AG04449 (cell line): ENCODE measurements at regions not wholly inside any gene's neighbourhood (a gene's known extent, or its start where the extent isn't known, plus 50 kb on each side); places are given as distances from the start of the nearest gene placed in this dataset.

Experiments used
- CTCF ChIA-PET: fragments of 350-600 bp; formaldehyde crosslinking; extraction: SDS; loops from one replicate; lab custom pipeline; 2021; ENCODE audit warnings: antibody characterized with exemption; lab: Yijun Ruan, JAX
- POLR2A ChIA-PET: fragments of 400-600, 350-600 bp; formaldehyde crosslinking; extraction: SDS; loops from one replicate; lab custom pipeline; 2020; ENCODE audit warnings: antibody characterized with exemption, inconsistent platforms; lab: Yijun Ruan, JAX
- DNase-seq: peaks from one replicate; pipeline ENCODE4 v3.0.0-alpha.2; 2010; ENCODE audit warnings: low read depth, low spot score
- H3K4me3 ChIP-seq: 2 replicates; pipeline ENCODE4 v1.5.1; 2011; ENCODE audit warnings: low read depth, mild to moderate bottlenecking, control low read depth, low read length
- CTCF ChIP-seq: IDR thresholded peaks from one replicate; pipeline ENCODE4 v1.5.1; 2011; ENCODE audit warnings: mild to moderate bottlenecking, moderate library complexity, low read length, control low read depth, inconsistent platforms; ENCODE audit not compliant: insufficient read depth; ENCODE audit errors: missing control alignments

GRCh38 chr3:167146911-167147310 lies 233.2 kb downstream of the ZBBX start:
- no peak for DNase-seq
- H3K4me3 ChIP-seq, result no peak overlapping the region
- ChIA-PET POLR2A (no interaction called here), CTCF (no interaction called here)
- no peak for TF ChIP-seq CTCF

GRCh38 chr3:167125612-167126407 lies 254.3 kb downstream of the ZBBX start:
- no peak for DNase-seq
- H3K4me3 ChIP-seq, result no peak overlapping the region
- no peak for TF ChIP-seq CTCF
- POLR2A ChIA-PET, result no interaction called here
- CTCF ChIA-PET, result no interaction called here

GRCh38 chr3:167120828-167121227 lies 259.3 kb downstream of the ZBBX start:
- ChIA-PET CTCF (no interaction called here), POLR2A (no interaction called here)
- TF ChIP-seq CTCF, result no peak
- H3K4me3 ChIP-seq, result no peak overlapping the region
- no peak for DNase-seq

DNA sequence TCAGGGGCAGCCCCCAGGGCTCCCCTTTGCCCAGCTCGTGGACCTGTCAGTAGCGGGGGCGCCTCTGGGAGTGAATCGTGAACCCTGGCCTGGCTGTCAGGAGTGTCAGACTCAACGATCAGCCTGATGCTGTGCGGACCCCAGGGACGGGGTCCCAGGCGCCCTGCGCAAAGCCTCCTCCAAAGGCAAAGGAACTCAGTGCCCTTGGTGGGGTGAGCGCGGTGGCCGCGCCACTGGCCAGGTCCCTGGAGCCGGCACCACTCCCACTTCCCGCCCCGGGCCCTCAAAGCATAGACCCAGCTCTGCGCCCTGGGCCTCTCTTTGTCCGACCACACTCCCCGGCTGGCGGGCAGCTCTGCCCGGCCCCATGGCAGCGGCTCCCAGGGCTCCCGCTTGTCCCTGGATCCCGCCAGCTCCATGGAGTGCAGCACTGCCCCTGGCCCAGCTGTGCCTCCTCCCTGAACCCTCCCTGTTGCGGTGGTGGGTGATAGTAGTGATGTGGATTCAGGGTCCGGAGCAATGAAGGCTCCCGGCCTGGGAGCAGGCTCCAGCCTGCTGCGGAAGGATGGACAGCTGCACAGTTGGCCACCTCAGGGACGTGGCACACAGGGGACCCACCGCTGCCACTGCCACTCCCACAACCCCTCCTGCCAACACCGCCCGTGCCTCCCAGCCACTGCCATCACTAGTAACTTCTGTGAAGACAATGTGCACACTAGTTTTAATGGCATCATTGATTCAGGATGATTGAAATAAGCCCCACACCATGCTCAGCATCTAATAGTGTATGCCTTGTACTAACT lies 263.8 kb downstream of the ZBBX start:
- no peak for DNase-seq
- ChIA-PET POLR2A (no interaction called here), CTCF (no interaction called here)

DNA sequence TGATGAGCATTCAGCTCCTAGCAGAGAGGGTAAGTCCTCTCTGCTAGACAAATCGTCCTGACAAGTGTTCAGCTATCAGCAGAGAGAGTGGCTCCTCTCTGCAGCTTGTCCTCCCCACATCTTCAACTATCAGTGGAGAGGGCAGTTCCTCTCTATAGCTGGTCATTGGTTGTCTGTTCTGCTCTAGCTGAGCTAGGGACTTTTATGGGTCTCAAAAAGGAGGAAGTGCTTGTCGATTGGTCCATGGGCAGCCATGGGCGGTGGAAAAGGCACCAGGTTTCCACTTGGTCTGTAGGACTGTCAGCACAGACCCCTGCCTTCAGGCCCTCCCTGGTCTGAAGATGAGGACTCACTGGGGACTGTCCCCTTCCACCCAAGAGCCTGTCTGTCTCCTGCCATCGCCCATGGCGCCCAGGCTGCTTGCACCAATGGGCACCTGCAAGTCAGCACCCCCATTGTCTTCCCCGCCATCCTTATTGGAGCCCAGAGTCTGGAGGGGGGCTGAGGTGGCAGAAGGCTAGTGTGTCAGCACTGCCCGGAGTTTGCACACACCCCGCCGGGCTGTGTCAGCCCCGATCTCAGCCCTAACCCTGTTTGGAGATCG lies 264.7 kb downstream of the ZBBX start:
- POLR2A ChIA-PET, result no interaction called here
- no peak overlapping the region for H3K4me3 ChIP-seq
- no peak for DNase-seq
- no peak for TF ChIP-seq CTCF
- CTCF ChIA-PET, result no interaction called here

More for the DNA sequence above, 263.8 kb downstream of the ZBBX start:
- H3K4me3 ChIP-seq, result no peak overlapping the region
- no peak for TF ChIP-seq CTCF

DNA sequence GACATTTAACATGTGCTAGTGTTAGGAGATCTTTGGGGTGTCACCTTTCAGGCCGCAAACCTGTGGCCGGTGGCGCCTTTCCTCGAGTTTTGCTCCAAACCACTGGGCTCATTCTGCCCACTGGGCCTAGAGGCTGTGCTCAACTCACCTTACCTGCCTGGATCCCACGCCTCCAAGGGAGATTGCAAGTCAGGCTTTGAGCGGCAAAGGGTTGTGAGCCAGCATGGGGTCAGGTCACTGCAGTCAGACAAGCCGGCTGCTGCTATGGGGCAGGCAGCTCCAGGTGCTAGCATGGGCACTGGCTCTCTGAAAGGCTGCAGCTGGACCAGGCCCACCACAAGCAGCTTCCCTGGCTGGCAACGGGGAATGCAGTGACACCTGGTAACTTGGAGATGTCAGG lies 265.5 kb downstream of the ZBBX start:
- H3K4me3 ChIP-seq, result no peak overlapping the region
- DNase-seq, result no peak
- ChIA-PET POLR2A (no interaction called here), CTCF (no interaction called here)
- no peak for TF ChIP-seq CTCF
